AG10803 (cell line): ENCODE measurements at regions not wholly inside any gene's neighbourhood (a gene's known extent, or its start where the extent isn't known, plus 50 kb on each side); places are given as distances from the start of the nearest gene placed in this dataset.
A peak's percentile ranks its signal among the peaks of the same experiment; 100 is the strongest.

Source experiments
- DNase-seq: peaks from one replicate; pipeline ENCODE4 v3.0.0; 2010; ENCODE audit warnings: low read depth
- H3K4me3 ChIP-seq: 2 replicates; pipeline ENCODE4 v1.5.1; 2011; ENCODE audit warnings: mild to moderate bottlenecking, low read length, control low read depth
- CTCF ChIP-seq: conservative IDR thresholded peaks from 2 replicates; pipeline ENCODE4 v1.5.1; 2011; ENCODE audit warnings: mild to moderate bottlenecking, low read length, control low read depth, inconsistent platforms

- TF ChIP-seq CTCF, result no peak
- DNase-seq, result no peak
- H3K4me3 ChIP-seq, result no peak overlapping the region
Measured at GRCh38 chr5:68147659-68148058, 67.9 kb upstream of the PIK3R1 start.

GRCh38 chr5:68141494-68141893 lies 74.1 kb upstream of the PIK3R1 start:
- TF ChIP-seq CTCF, result no peak; the same call in 1 of the 2 replicates
- no peak overlapping the region for H3K4me3 ChIP-seq
- DNase-seq, result peak; percentile 40

GRCh38 chr5:68140763-68141162 lies 74.8 kb upstream of the PIK3R1 start:
- no peak for DNase-seq
- no peak for TF ChIP-seq CTCF
- no peak overlapping the region for H3K4me3 ChIP-seq

GRCh38 chr5:68139611-68140441 lies 75.7 kb upstream of the PIK3R1 start:
- no peak for TF ChIP-seq CTCF
- no peak overlapping the region for H3K4me3 ChIP-seq
- DNase-seq, result no peak

- peak; percentile 95 for DNase-seq
- no peak for TF ChIP-seq CTCF
Measured at GRCh38 chr5:68137511-68138140, 77.9 kb upstream of the PIK3R1 start.

GRCh38 chr5:68134669-68135313 lies 80.8 kb upstream of the PIK3R1 start:
- no peak for TF ChIP-seq CTCF
- no peak for DNase-seq
- H3K4me3 ChIP-seq, result no peak overlapping the region

More at GRCh38 chr5:68137511-68138140, 77.9 kb upstream of the PIK3R1 start:
- no peak overlapping the region for H3K4me3 ChIP-seq
